SK-N-SH (cell line): ENCODE measurements at regions not wholly inside any gene's neighbourhood (a gene's known extent, or its start where the extent isn't known, plus 50 kb on each side); places are given as distances from the start of the nearest gene placed in this dataset.

ENCODE experiments used
- CTCF ChIA-PET: fragments of 300-600, 350-600 bp; formaldehyde crosslinking; extraction: SDS; loops from one replicate; lab custom pipeline; 2021; lab: Yijun Ruan, JAX
- POLR2A ChIA-PET: fragments of 350-600 bp; sonication (Branson Sonifier 250); formaldehyde crosslinking; extraction: SDS; loops from one replicate; lab custom pipeline; 2020; ENCODE audit warnings: antibody characterized with exemption, inconsistent platforms; lab: Yijun Ruan, JAX
- DNase-seq: peaks from one replicate; pipeline ENCODE4 v3.0.0; 2012
- H2AFZ ChIP-seq: fragments of 200-600 bp; sonication (generic); 2 replicates; pipeline ENCODE4 v1.8.1; 2016; ENCODE audit warnings: antibody characterized with exemption, mild to moderate bottlenecking, low read depth
- H3F3A ChIP-seq: fragments of 200-600 bp; sonication (generic); replicated peaks from 2 replicates; pipeline ENCODE3; 2016; ENCODE audit warnings: antibody characterized with exemption, mild to moderate bottlenecking; ENCODE audit not compliant: insufficient read depth
- H3K27ac ChIP-seq, 2 experiments: fragments of 200-500 bp in 1 of 2; fragments of 200-600 bp in 1 of 2; sonication (Bioruptor generic) in 1 of 2; sonication (generic), shearing (Covaris generic) in 1 of 2; 2 replicates each; pipeline versions ENCODE4 v1.5.1 to v1.6.1; 2014 to 2016; ENCODE audit warnings: low read depth in 2 of 2, inconsistent platforms in 1 of 2, low read length in 1 of 2, mild to moderate bottlenecking in 1 of 2, mixed read lengths in 1 of 2
- H3K27me3 ChIP-seq: fragments of 200-600 bp; sonication (generic), shearing (Covaris generic); 2 replicates; pipeline ENCODE4 v1.6.1; 2016; ENCODE audit warnings: mixed run types; ENCODE audit not compliant: insufficient read depth
- H3K36me3 ChIP-seq, 2 experiments: fragments of 200-500 bp in 1 of 2; fragments of 200-600 bp in 1 of 2; sonication (Bioruptor generic) in 1 of 2; sonication (generic) in 1 of 2; replicated peaks in 1 of 2; 2 replicates each; pipeline versions ENCODE3 to v1.5.1; 2014 to 2016; ENCODE audit warnings: low read length in 1 of 2, mild to moderate bottlenecking in 1 of 2; ENCODE audit not compliant: insufficient read depth in 2 of 2, control insufficient read depth in 1 of 2
- H3K4me1 ChIP-seq, 2 experiments: fragments of 200-500 bp in 1 of 2; fragments of 200-600 bp in 1 of 2; sonication (Bioruptor generic) in 1 of 2; sonication (generic), shearing (Covaris generic) in 1 of 2; 2 replicates each; pipeline versions ENCODE4 v1.5.1 to v1.6.1; 2014 to 2016; ENCODE audit warnings: low read depth in 1 of 2, low read length in 1 of 2, mixed run types in 1 of 2; ENCODE audit not compliant: insufficient read depth in 2 of 2, control insufficient read depth in 1 of 2
- H3K4me2 ChIP-seq: fragments of 200-600 bp; sonication (generic), shearing (Covaris generic); 2 replicates; pipeline ENCODE4 v1.6.1; 2017; ENCODE audit warnings: mixed run types
- H3K4me3 ChIP-seq, 2 experiments: fragments of 200-500 bp in 1 of 2; fragments of 200-600 bp in 1 of 2; sonication (Bioruptor generic) in 1 of 2; sonication (generic), shearing (Covaris generic) in 1 of 2; 2 replicates each; pipeline versions ENCODE4 v1.5.1 to v1.8.1; 2014 to 2016; ENCODE audit warnings: low read depth in 2 of 2, inconsistent platforms in 1 of 2, low read length in 1 of 2, mild to moderate bottlenecking in 1 of 2, mixed read lengths in 1 of 2, moderate library complexity in 1 of 2
- H3K79me2 ChIP-seq: fragments of 200-600 bp; sonication (generic); 2 replicates; pipeline ENCODE4 v1.8.1; 2017; ENCODE audit warnings: mild to moderate bottlenecking; ENCODE audit not compliant: insufficient read depth
- H3K9ac ChIP-seq: fragments of 200-600 bp; sonication (generic); 2 replicates; pipeline ENCODE4 v1.6.1; 2017; ENCODE audit warnings: mixed run types
- H3K9me2 ChIP-seq: fragments of 200-600 bp; sonication (generic); 2 replicates; pipeline ENCODE4 v1.6.1; 2017; ENCODE audit warnings: mixed run types
- H3K9me3 ChIP-seq: fragments of 200-600 bp; sonication (generic); 2 replicates; pipeline ENCODE4 v1.6.1; 2017; ENCODE audit warnings: mixed run types, mild to moderate bottlenecking, moderate library complexity
- H4K20me1 ChIP-seq: fragments of 200-600 bp; sonication (generic); 2 replicates; pipeline ENCODE4 v1.6.1; 2017; ENCODE audit warnings: mild to moderate bottlenecking, mixed run types; ENCODE audit not compliant: insufficient read depth
- CHD2 ChIP-seq: fragments of 150-350 bp; IDR thresholded peaks from 2 replicates; pipeline ENCODE4 v1.6.1; 2018; ENCODE audit warnings: low read length; ENCODE audit not compliant: partially characterized antibody
- EZH2phosphoT487 ChIP-seq: fragments of 200-600 bp; sonication (generic); IDR thresholded peaks from 2 replicates; pipeline ENCODE4 v1.6.1; 2017; ENCODE audit warnings: low read depth, mixed run types, mild to moderate bottlenecking, antibody characterized with exemption, moderate library complexity, borderline replicate concordance
- FOSL2 ChIP-seq: IDR thresholded peaks from 2 replicates; pipeline ENCODE4 v1.4.0; 2012; ENCODE audit warnings: low read depth, mild to moderate bottlenecking, moderate library complexity, borderline replicate concordance
- FOXJ3 ChIP-seq: sonication (generic); formaldehyde crosslinking; IDR thresholded peaks from 2 replicates; pipeline ENCODE4 v1.5.1; 2020; ENCODE audit warnings: mild to moderate bottlenecking, missing genetic modification reagents
- GABPA ChIP-seq: IDR thresholded peaks from 2 replicates; pipeline ENCODE4 v1.4.0; 2012; ENCODE audit warnings: low read depth, mild to moderate bottlenecking
- GATA2 ChIP-seq: sonication (generic); formaldehyde crosslinking; IDR thresholded peaks from 2 replicates; pipeline ENCODE4 v1.5.0; 2020; ENCODE audit warnings: mild to moderate bottlenecking, missing genetic modification reagents
- MEF2A ChIP-seq: IDR thresholded peaks from 2 replicates; pipeline ENCODE4 v1.4.0; 2012; ENCODE audit warnings: low read depth, borderline replicate concordance
- RCOR1 ChIP-seq: fragments of 150-350 bp; IDR thresholded peaks from 2 replicates; pipeline ENCODE4 v1.6.1; 2017; ENCODE audit warnings: antibody characterized with exemption, low read length
- RXRA ChIP-seq: IDR thresholded peaks from 2 replicates; pipeline ENCODE4 v1.4.0; 2012; ENCODE audit warnings: low read depth, mild to moderate bottlenecking, borderline replicate concordance
- TAF1 ChIP-seq: IDR thresholded peaks from 2 replicates; pipeline ENCODE4 v1.6.1; 2012; ENCODE audit warnings: low read depth, mild to moderate bottlenecking, low read length, moderate library complexity, borderline replicate concordance
- TCF12 ChIP-seq: IDR thresholded peaks from 2 replicates; pipeline ENCODE4 v1.4.0; 2012
- TEAD4 ChIP-seq: IDR thresholded peaks from 2 replicates; pipeline ENCODE4 v1.4.0; 2012; ENCODE audit warnings: mild to moderate bottlenecking, borderline replicate concordance; ENCODE audit not compliant: insufficient read depth
- WGBS: methylation state at CpG from one replicate; pipeline ENCODE4 v1.1.6; 2017; ENCODE audit warnings: low lambda C conversion rate; 5-methylcytosine and 5-hydroxymethylcytosine counted together
- TF ChIP-seq, protein P1 (sequence below): IDR thresholded peaks from 2 replicates; pipeline ENCODE4 v1.4.0; 2012; ENCODE audit warnings: low read depth, borderline replicate concordance
- TF ChIP-seq, protein P2 (sequence below): fragments of 200-600 bp; sonication (generic); IDR thresholded peaks from 2 replicates; pipeline ENCODE4 v1.6.1; 2017; ENCODE audit warnings: antibody characterized with exemption, mild to moderate bottlenecking, moderate library complexity
- TF ChIP-seq, protein P3 (sequence below): IDR thresholded peaks from 2 replicates; pipeline ENCODE4 v1.4.0; 2012; ENCODE audit warnings: low read depth, borderline replicate concordance
- TF ChIP-seq, protein P4 (sequence below): IDR thresholded peaks from 2 replicates; pipeline ENCODE4 v1.6.1; 2012; ENCODE audit warnings: mild to moderate bottlenecking, low read depth, low read length, moderate library complexity
- TF ChIP-seq, protein P5 (sequence below): fragments of 150-350 bp; IDR thresholded peaks from 2 replicates; pipeline ENCODE4 v1.6.1; 2016; ENCODE audit warnings: mild to moderate bottlenecking, low read depth, low read length

DNA sequence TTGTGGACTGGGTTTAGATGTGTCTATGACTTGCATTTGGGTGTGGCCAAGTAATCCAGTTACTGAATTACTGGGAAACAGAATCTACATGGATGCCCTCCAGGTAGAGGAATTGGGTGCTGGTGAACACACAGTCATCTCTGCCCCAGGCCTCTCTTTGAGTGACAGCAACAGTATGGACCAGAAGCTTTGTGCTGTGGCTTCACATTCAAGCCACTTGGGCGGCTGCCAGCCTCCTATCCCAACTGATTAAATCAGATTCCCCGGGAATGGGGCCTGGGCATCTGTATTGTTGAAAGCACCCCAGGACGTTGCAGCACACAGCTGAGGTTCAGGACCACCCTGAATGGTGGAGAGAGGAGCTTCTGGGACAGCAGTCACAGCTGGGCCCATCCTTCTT lies 144.6 kb downstream of the DHX35 start:
- H3K9me3 ChIP-seq: no peaks in the 10 kb centered on the region
- H4K20me1 ChIP-seq: no peaks in the 10 kb centered on the region
- H3K27me3 ChIP-seq: peaks cover 5% of the 10 kb centered on the region; the same call in 1 of the 2 replicates
- no peak for DNase-seq
- no peak overlapping the region for H3K4me2 ChIP-seq
- H3K36me3 ChIP-seq: no peaks in the 10 kb centered on the region
- H3K9me2 ChIP-seq: no peaks in the 10 kb centered on the region
- H3K9ac ChIP-seq: no peak overlapping the region
- WGBS: 5% methylated on average over 2 of the region's 3 CpGs
- CTCF ChIA-PET: interaction anchor here (0.7 to 2.1 kb wide), 3 partner anchors 26 to 162 kb away, joined by 4 to 6 read pairs (median 5); no protein-coding TSS in a partner anchor
- no peaks in the 10 kb centered on the region for H3F3A ChIP-seq
- H3K4me3 ChIP-seq: no peak overlapping the region
- H3K79me2 ChIP-seq: no peaks in the 10 kb centered on the region
- H3K4me1 ChIP-seq: no peaks in the 10 kb centered on the region
- TF ChIP-seq, protein P1, sequence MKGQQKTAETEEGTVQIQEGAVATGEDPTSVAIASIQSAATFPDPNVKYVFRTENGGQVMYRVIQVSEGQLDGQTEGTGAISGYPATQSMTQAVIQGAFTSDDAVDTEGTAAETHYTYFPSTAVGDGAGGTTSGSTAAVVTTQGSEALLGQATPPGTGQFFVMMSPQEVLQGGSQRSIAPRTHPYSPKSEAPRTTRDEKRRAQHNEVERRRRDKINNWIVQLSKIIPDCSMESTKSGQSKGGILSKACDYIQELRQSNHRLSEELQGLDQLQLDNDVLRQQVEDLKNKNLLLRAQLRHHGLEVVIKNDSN: no peak
- POLR2A ChIA-PET: no interaction called here
- H2AFZ ChIP-seq: no peak overlapping the region
- H3K27ac ChIP-seq: no peak overlapping the region

DNA sequence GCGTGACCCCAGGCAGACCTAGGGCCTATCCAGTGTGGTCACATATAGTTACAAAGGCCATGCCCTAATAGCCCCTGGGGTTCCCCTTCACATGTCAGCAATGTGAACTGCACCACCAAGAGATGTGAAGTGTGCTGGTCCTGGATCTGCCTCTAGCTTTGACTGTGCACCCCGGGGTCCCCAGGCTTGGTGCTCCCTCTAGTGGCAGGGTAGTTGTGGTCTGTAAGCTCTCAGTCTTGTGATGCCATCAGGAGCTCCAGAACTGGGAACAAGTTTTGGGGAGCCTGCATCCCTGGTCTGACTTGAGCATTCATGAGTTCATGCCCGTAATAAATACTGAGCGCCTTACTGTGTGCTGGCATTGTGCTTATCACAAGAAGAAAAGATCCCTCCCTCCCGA lies 143.4 kb downstream of the DHX35 start:
- Histone ChIP-seq H3K36me3 (no peaks in the 10 kb centered on the region), H3K9me3 (no peaks in the 10 kb centered on the region), H3K9ac (no peak overlapping the region), H3K4me3 (no peak overlapping the region), H3K27ac (no peak overlapping the region), H3K79me2 (no peaks in the 10 kb centered on the region), H3K27me3 (peaks cover 3% of the 10 kb centered on the region; the same call in 1 of the 2 replicates), H3K4me2 (no peak overlapping the region), H3F3A (no peaks in the 10 kb centered on the region), H2AFZ (no peak overlapping the region), H3K9me2 (no peaks in the 10 kb centered on the region), H3K4me1 (no peaks in the 10 kb centered on the region), H4K20me1 (no peaks in the 10 kb centered on the region)
- ChIA-PET POLR2A (no interaction called here), CTCF (interaction anchor here (0.6 to 1.5 kb wide), 4 partner anchors 14 to 769 kb away, joined by 3 to 5 read pairs (median 3); no protein-coding TSS in a partner anchor)
- no peak for DNase-seq
- 32% methylated on average over 5 of the region's 5 CpGs for WGBS
- TF ChIP-seq, protein P2, sequence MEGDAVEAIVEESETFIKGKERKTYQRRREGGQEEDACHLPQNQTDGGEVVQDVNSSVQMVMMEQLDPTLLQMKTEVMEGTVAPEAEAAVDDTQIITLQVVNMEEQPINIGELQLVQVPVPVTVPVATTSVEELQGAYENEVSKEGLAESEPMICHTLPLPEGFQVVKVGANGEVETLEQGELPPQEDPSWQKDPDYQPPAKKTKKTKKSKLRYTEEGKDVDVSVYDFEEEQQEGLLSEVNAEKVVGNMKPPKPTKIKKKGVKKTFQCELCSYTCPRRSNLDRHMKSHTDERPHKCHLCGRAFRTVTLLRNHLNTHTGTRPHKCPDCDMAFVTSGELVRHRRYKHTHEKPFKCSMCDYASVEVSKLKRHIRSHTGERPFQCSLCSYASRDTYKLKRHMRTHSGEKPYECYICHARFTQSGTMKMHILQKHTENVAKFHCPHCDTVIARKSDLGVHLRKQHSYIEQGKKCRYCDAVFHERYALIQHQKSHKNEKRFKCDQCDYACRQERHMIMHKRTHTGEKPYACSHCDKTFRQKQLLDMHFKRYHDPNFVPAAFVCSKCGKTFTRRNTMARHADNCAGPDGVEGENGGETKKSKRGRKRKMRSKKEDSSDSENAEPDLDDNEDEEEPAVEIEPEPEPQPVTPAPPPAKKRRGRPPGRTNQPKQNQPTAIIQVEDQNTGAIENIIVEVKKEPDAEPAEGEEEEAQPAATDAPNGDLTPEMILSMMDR: no peak
- no peak for TF ChIP-seq TCF12
- TF ChIP-seq, protein P1: no peak
- no peak for TF ChIP-seq GABPA
- TF ChIP-seq EZH2phosphoT487: no peak
- no peak for TF ChIP-seq GATA2 (CRISPR knock-in tag)
- TF ChIP-seq RXRA: no peak
- TF ChIP-seq, protein P3, sequence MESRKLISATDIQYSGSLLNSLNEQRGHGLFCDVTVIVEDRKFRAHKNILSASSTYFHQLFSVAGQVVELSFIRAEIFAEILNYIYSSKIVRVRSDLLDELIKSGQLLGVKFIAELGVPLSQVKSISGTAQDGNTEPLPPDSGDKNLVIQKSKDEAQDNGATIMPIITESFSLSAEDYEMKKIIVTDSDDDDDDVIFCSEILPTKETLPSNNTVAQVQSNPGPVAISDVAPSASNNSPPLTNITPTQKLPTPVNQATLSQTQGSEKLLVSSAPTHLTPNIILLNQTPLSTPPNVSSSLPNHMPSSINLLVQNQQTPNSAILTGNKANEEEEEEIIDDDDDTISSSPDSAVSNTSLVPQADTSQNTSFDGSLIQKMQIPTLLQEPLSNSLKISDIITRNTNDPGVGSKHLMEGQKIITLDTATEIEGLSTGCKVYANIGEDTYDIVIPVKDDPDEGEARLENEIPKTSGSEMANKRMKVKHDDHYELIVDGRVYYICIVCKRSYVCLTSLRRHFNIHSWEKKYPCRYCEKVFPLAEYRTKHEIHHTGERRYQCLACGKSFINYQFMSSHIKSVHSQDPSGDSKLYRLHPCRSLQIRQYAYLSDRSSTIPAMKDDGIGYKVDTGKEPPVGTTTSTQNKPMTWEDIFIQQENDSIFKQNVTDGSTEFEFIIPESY: no peak
- no peak for TF ChIP-seq FOXJ3 (CRISPR knock-in tag)
- no peak for TF ChIP-seq MEF2A
- no peak for TF ChIP-seq CHD2
- TF ChIP-seq, protein P4, sequence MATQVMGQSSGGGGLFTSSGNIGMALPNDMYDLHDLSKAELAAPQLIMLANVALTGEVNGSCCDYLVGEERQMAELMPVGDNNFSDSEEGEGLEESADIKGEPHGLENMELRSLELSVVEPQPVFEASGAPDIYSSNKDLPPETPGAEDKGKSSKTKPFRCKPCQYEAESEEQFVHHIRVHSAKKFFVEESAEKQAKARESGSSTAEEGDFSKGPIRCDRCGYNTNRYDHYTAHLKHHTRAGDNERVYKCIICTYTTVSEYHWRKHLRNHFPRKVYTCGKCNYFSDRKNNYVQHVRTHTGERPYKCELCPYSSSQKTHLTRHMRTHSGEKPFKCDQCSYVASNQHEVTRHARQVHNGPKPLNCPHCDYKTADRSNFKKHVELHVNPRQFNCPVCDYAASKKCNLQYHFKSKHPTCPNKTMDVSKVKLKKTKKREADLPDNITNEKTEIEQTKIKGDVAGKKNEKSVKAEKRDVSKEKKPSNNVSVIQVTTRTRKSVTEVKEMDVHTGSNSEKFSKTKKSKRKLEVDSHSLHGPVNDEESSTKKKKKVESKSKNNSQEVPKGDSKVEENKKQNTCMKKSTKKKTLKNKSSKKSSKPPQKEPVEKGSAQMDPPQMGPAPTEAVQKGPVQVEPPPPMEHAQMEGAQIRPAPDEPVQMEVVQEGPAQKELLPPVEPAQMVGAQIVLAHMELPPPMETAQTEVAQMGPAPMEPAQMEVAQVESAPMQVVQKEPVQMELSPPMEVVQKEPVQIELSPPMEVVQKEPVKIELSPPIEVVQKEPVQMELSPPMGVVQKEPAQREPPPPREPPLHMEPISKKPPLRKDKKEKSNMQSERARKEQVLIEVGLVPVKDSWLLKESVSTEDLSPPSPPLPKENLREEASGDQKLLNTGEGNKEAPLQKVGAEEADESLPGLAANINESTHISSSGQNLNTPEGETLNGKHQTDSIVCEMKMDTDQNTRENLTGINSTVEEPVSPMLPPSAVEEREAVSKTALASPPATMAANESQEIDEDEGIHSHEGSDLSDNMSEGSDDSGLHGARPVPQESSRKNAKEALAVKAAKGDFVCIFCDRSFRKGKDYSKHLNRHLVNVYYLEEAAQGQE: no peak
- no peak for TF ChIP-seq FOSL2
- TF ChIP-seq, protein P5, sequence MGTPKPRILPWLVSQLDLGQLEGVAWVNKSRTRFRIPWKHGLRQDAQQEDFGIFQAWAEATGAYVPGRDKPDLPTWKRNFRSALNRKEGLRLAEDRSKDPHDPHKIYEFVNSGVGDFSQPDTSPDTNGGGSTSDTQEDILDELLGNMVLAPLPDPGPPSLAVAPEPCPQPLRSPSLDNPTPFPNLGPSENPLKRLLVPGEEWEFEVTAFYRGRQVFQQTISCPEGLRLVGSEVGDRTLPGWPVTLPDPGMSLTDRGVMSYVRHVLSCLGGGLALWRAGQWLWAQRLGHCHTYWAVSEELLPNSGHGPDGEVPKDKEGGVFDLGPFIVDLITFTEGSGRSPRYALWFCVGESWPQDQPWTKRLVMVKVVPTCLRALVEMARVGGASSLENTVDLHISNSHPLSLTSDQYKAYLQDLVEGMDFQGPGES: no peak
- TF ChIP-seq TEAD4: no peak
- no peak for TF ChIP-seq TAF1
- TF ChIP-seq RCOR1: no peak
